SHP77 treated with DMSO at 0.1 percent for 48 hours (cell line): ENCODE measurements at regions not wholly inside any gene's neighbourhood (a gene's known extent, or its start where the extent isn't known, plus 50 kb on each side); places are given as distances from the start of the nearest gene placed in this dataset.
"Not testable (repeated sequence)": the region's sequence is repeated elsewhere in the genome, so short reads cannot be mapped to it uniquely, and the experiment has no call there.

Experiments
- DNase-seq: peaks from one replicate; lab custom pipeline; 2025; lab: John Stamatoyannopoulos, UW

DNA sequence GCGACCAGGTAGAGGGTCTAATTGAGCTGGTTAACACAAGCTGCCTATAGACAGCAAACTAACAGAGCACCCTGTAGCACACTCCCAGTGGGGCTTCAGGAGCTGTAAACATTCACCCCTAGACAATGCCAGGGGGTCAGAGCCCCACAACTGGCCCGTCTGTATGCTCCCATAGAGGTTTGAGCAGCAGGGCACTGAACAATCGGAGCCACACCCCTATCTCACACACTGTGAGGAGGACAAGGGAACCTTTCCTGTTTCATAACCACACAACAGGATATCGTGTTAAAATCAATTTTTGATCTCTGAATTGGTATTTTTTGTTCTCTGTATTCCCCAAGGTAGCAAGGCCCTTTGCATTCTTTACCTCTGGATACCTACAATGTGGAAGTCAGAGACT, 266.1 kb downstream of the SPRY2 start:
- no peak for DNase-seq

GRCh38 chr13:80074143-80074752, 266.7 kb downstream of the SPRY2 start:
- DNase-seq: no peak

DNA sequence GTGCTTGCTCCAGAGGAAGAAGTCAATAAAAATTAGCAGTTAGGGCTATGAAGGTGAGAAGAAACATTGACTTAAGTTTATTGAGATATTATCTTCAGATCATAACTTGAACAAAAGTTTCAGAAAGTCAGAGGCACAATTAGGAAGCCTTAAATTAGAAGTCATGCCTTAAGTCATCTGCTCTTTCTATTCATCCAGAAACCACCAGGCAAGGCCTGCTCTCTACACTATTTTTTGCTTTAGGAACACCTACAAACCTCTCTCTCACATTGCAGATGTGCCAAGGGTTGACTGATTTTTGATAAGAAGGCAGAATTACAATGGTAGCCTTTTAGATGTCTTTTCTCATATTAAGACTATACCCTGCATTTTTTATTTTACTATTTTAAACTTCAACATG, 268.7 kb downstream of the SPRY2 start:
- no peak for DNase-seq

- no peak for DNase-seq
Observed at GRCh38 chr13:80070024-80070703, 270.8 kb downstream of the SPRY2 start.

DNA sequence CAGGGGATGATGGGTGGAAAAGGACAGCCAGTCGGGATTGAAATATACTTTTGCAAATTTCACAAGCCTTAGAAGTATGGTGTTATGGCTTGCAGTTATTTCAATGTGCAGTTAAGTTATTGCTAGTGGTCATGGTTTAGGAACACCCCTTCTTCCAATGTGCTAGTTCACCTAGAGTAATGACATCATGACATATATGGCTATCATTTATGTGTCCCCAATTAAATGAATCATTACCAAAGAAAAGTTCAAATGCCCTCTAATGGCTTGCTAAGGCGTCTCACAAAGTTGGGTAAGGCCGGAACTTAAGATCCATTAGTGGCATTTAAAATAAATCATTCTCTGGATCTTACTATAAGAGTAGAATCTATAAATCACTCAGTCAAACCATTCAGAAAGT, 271.6 kb downstream of the SPRY2 start:
- no peak for DNase-seq

GRCh38 chr13:80065996-80066395, 274.9 kb downstream of the SPRY2 start:
- no peak for DNase-seq

DNA sequence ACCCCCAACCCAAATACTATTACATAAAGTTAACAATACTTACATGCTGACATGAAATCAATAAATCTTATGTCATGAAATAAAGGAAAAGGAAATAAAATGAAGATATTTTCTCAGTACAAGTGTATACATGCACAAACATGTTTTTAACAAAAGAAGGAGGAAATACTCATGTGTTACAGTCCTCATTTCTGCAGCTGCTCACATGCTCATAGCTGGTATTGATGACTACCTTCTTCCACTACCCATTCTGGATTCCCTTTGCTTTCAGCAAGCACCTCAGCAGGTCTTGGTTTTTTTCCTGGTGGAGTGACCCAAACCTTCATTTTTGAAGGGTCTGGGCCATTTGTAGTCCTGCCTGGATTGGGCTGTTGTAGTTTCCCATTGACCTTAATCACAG, 278.5 kb downstream of the SPRY2 start:
- not testable (repeated sequence) for DNase-seq

GRCh38 chr13:80059789-80060188, 281.1 kb downstream of the SPRY2 start:
- DNase-seq: no peak

- DNase-seq: no peak
Observed at GRCh38 chr13:80058626-80059025, 282.3 kb downstream of the SPRY2 start.

DNA sequence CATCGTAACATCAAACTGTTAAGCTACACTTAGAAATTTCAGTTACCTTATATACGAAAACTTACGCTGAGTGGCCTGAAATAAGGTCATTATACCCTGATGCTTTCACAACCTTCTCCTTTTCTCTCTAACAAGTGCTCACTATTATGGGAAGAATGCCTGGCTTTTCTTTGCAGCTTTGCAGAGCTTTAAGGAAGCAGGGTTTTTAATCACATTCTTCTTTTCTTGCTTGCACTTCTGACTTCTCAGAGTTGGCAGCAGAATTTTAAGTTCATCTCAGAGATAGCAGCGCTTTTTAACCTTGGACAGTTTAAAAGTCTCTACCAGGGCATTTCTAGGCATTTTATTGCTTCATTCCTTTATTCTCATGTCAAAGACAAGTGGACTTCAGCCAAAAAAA, 285.1 kb downstream of the SPRY2 start:
- DNase-seq: no peak

DNA sequence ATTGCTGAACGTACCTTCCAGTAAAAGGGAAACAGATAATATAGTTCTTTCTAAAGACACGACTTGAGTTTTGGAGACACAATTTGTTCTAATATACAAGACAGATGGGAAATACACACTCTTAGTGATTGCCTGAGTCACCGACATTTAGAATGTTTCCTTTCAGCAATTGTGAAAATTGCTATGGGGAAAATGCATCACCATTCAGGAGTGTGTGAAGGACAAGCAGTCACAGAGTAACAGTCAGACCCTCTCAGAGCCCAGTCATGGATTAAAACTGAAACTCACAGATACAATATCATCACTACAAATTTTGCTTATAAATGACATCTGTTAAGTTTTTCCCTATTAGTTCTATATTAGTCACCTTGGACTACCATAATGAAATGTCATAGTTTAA, 286.1 kb downstream of the SPRY2 start:
- no peak for DNase-seq

GRCh38 chr13:80052286-80052685, 288.6 kb downstream of the SPRY2 start:
- DNase-seq: no peak

DNA sequence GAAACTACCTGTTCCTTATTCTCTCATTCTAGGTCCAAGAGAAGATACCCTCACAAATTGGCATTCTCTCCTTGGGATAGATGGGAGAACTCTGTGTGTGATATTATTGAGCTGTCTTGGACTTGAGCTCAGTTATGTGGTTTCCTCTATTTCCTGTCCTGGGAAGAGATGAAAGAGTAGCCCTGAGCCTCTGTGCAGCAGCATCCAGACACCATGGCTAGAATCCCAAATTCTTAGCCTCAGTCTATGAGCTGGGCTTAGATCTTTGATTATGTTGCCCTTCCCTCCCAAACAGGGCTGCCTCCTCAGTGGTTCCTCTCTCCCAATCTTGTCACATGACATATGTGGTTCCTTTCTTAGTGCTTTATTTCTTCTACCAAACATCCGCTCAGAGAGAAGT, 290.7 kb downstream of the SPRY2 start:
- DNase-seq: no peak

DNA sequence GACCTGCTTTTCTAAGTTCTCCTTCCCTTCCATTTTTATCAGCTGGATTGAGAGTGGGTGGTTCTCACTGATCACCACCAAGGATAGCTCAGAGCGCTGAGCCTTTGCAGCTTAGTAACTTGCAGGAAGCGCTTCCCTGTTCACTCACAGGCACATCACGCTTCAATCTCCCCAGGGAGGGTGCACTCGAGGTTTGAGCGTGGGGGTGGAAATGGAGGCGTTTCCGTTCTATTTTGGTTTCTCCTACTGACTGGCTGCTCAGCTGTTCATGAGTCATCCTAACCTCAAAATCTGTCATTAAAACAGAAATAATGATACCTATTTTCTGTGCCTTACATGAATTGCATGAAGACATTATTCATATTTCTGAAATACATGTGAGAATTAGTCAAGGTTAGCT, 292.1 kb downstream of the SPRY2 start:
- DNase-seq: peak; percentile 51

DNA sequence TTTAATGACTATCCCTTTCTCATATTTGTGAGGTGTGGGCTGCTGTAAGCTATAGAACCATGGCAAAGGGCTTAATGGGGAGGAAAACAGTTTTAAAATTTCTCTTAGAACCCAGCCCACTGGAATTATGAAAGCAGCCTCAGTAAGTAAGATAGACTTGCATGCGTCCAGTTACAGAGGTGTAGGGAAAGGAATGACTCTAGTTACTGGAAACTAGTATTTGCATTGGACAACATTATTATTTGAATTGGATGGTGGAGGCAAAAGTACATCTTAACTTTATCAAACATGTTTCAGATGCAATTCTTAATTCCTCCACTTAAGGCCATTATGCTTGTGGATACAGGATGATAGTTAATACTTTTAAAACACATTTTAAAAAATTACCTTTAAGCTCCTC, 292.9 kb downstream of the SPRY2 start:
- no peak for DNase-seq

DNA sequence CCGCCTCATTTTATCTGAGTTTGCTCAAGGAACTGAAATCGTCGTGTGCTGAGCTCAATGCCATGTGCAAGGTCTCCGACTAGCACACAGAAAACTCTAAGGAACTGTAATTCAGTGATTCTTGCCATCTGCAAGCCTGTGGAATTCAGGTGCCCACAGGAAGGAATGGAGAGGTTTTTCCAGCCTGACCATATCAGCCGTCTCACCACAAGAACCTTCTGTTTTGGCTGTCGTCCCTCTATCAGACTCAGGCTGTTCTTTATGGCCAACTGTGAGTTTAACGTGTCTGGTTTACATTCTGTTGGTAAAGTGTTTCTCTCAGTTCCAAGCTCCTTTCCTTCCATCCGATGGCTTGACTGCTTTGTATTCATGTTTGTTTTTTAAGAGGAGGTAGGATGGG, 293.5 kb downstream of the SPRY2 start:
- DNase-seq: no peak

DNA sequence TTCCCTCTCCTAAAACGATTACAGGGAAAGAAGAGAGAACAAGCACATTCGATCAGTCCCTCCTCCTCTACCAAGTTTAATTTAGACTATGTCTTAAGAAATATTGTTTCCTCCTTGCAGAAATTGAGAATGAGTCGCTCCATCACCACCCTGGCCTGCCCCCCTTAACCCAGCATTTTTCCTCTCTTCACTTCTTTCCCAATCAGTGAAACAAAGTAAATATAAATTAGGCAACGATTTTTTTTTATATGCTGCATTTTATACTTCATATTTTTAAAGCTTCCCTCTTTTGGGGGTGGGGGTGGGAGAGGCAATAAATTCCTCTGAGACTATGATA, 300.0 kb downstream of the SPRY2 start:
- DNase-seq: no peak

- DNase-seq: no peak
Observed at GRCh38 chr13:80040196-80040980, 300.5 kb downstream of the SPRY2 start.

- no peak for DNase-seq
Observed at GRCh38 chr13:80039000-80039399, 301.9 kb downstream of the SPRY2 start.

DNA sequence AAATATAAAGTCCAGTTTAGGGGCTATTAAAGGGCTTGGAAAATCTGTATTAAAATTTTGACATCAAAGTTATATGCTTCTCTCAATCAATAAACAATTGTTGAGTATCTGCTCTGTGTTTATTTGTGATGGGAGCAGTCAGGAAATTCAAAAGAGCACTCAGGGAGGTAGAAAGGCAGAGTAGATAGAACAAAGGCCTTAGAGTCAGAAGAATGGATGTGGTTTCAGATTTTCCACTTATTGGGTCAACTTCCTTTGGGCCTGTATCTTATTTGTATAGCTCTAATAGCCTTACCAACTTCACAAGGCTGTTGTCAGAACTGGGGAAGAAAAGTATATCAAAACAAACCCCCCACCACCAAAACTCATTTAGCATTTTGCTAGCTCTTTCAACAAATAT, 302.6 kb downstream of the SPRY2 start:
- no peak for DNase-seq

DNA sequence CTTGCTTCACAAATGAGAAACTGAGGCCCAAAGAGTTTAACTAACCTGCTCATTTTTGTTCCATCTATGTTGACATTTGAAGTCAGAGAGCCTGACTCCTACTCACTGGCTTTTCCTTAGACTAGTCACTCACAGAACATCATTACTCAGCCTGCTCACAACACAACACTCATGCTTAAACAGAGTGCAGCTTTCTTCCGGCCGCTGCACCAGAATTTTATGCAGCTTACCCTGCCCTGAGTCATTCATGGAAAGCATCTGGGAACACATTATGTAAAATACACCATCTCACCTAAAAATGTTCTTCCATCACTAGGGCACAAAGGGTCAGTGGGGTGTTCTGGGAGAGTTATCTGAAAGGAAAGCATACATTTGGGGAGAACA, 303.4 kb downstream of the SPRY2 start:
- DNase-seq: no peak

DNA sequence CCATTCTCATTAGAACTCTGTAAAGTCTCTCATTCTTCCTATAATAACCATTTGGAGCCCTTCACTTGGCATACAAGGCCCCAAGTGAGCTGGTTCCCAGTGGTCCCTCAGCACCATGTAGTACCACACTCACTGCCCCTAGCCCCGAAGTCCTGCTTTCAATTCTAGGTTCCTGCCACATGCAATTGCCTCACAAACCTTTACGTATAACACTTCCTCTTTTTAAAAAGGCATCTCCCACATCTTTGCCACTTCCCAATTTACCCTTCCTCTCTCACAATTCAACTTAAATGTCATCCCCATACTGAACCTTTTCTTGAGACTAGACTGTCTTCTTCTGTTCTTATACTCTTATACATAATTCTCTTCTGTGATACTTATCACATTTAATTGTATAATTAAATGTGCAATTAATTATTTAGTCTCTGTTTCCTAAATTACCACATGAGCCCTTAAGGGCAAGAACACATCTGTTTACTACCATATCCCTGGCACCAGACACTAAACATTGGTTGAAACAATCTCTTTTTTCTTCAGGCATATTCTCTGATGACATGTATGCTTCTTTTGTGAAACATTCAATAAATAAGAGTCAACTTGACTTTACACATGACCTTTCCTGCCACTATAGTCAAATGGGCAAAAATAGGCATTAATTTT, 304.0 kb downstream of the SPRY2 start:
- DNase-seq: no peak

DNA sequence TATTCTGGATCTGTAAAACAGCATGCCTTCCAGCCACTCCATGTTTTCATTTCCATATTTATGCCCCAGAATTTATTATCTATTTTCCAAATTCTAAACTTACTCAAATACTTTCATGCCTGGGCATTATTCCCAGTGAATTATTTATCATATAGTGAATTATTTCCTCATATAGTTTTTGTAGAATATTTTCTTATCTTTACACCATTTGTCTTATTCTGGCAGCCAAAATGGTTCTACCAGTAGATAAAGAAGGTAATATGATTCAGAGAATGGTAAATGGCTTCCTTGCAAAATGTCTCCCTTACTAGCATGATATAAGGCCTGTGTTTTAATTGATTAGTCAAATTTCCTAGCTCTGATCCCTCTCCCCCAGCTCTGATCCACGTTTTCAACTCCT, 305.8 kb downstream of the SPRY2 start:
- no peak for DNase-seq
